T-helper 2 cell treated with Interferon-gamma antibody and Interleukin-4, amounts not matched to agents 5 μg/mL and 100 μg/mL, for 36 hours (primary cell): ENCODE measurements at regions not wholly inside any gene's neighbourhood (a gene's known extent, or its start where the extent isn't known, plus 50 kb on each side); places are given as distances from the start of the nearest gene placed in this dataset.

Experiments used
- DNase-seq: peaks from one replicate; pipeline ENCODE4 v3.0.0; 2021; ENCODE audit warnings: low spot score
- H3K27ac Mint-ChIP-seq: one replicate; pipeline ENCODE4 v1.8.0; 2021; ENCODE audit warnings: mild to moderate bottlenecking, mixed read lengths
- H3K27me3 Mint-ChIP-seq: one replicate; pipeline ENCODE4 v1.8.0; 2021; ENCODE audit warnings: low read depth, mixed read lengths
- H3K36me3 Mint-ChIP-seq: one replicate; pipeline ENCODE4 v1.8.0; 2021; ENCODE audit warnings: low read depth, mixed read lengths
- H3K4me1 Mint-ChIP-seq: one replicate; pipeline ENCODE4 v1.8.0; 2021; ENCODE audit warnings: low read depth, mixed read lengths
- H3K4me3 Mint-ChIP-seq: one replicate; pipeline ENCODE4 v1.8.0; 2022; ENCODE audit warnings: mild to moderate bottlenecking, moderate library complexity, mixed read lengths
- H3K9me3 Mint-ChIP-seq: one replicate; pipeline ENCODE4 v1.8.0; 2021; ENCODE audit warnings: mixed read lengths

GRCh38 chr2:8510519-8510918, 171.3 kb upstream of the ID2 start:
- Mint-ChIP-seq H3K4me1 (peaks cover 27% of the 10 kb centered on the region), H3K4me3 (no peak overlapping the region), H3K9me3 (peaks cover 39% of the 10 kb centered on the region)

GRCh38 chr2:8511868-8512612, 169.8 kb upstream of the ID2 start:
- Mint-ChIP-seq H3K4me1 (peaks cover 37% of the 10 kb centered on the region), H3K36me3 (peaks cover 16% of the 10 kb centered on the region), H3K27me3 (no peaks in the 10 kb centered on the region), H3K27ac (no peak overlapping the region), H3K4me3 (no peak overlapping the region), H3K9me3 (peaks cover 34% of the 10 kb centered on the region)
- no peak for DNase-seq

More at GRCh38 chr2:8510519-8510918, 171.3 kb upstream of the ID2 start:
- DNase-seq = no peak
- no peaks in the 10 kb centered on the region for H3K27me3 Mint-ChIP-seq
- peaks cover 16% of the 10 kb centered on the region for H3K36me3 Mint-ChIP-seq
- no peak overlapping the region for H3K27ac Mint-ChIP-seq

DNA sequence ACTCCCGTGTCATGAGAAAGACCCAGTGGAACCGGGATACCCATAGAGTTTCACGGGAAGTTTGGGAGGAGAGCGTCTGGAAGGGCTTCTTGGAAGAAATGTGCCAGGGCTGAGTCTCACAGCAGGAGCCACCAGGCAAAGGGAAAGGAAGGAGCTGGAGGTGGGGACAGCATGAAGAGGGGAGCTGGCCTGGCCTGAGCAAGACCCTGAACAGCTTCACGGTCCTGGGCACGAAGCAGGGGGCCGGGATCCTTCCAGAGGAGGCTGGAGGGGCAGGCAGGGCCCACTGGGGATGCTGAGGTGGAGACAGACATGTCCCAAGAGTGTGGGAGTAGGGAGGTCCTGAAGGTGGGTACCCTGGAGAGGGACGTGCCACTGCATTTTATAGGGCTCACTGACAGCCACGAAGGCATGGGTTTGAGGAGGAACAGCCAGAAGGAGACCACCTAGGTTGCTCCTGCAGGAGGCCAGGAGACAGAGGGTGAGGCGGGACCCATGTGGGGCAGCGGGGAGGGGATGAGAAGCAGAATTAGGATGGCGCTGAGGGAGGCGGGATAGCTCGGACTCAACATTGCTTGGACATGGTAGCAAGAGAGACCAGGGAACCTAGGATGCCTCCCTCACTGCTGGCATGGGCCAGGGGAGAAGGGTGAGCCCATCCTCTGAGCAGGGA, 168.1 kb upstream of the ID2 start:
- peaks cover 38% of the 10 kb centered on the region for H3K4me1 Mint-ChIP-seq
- peak overlapping the region; percentile 88 for H3K27ac Mint-ChIP-seq
- peaks cover 16% of the 10 kb centered on the region for H3K36me3 Mint-ChIP-seq
- DNase-seq = no peak
- H3K4me3 Mint-ChIP-seq = peak overlapping the region; percentile 10
- H3K9me3 Mint-ChIP-seq = peaks cover 27% of the 10 kb centered on the region
- no peaks in the 10 kb centered on the region for H3K27me3 Mint-ChIP-seq

DNA sequence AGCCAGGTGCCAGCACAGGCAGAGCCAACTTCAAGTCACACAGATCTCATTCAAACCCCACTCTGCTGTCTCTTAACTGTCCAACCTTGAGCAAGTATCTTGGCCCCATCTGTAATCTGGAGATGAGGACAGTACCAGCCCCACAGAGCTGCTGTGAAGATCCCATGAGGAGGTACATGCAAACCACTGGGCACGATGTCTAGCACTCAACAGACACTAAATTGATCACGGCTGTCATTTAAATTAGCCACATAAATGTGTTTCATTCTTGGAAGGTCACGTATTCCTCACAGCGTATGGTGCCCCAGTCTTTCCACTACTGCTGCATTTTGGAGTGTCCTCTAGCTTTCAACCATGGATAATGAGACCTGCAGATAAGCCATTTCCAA, 167.6 kb upstream of the ID2 start:
- peak overlapping the region; percentile 57 for H3K4me3 Mint-ChIP-seq
- no peaks in the 10 kb centered on the region for H3K27me3 Mint-ChIP-seq
- H3K36me3 Mint-ChIP-seq = peaks cover 16% of the 10 kb centered on the region
- peaks cover 23% of the 10 kb centered on the region for H3K9me3 Mint-ChIP-seq
- H3K4me1 Mint-ChIP-seq = peaks cover 40% of the 10 kb centered on the region
- no peak for DNase-seq
- peak overlapping the region; percentile 88 for H3K27ac Mint-ChIP-seq

GRCh38 chr2:8514796-8515758, 166.8 kb upstream of the ID2 start:
- H3K27ac Mint-ChIP-seq = peak overlapping the region; percentile 88
- peaks cover 14% of the 10 kb centered on the region for H3K36me3 Mint-ChIP-seq
- peaks cover 40% of the 10 kb centered on the region for H3K4me1 Mint-ChIP-seq
- H3K27me3 Mint-ChIP-seq = no peaks in the 10 kb centered on the region
- peak overlapping the region; percentile 57 for H3K4me3 Mint-ChIP-seq
- DNase-seq = peak; percentile 82
- H3K9me3 Mint-ChIP-seq = peaks cover 19% of the 10 kb centered on the region

DNA sequence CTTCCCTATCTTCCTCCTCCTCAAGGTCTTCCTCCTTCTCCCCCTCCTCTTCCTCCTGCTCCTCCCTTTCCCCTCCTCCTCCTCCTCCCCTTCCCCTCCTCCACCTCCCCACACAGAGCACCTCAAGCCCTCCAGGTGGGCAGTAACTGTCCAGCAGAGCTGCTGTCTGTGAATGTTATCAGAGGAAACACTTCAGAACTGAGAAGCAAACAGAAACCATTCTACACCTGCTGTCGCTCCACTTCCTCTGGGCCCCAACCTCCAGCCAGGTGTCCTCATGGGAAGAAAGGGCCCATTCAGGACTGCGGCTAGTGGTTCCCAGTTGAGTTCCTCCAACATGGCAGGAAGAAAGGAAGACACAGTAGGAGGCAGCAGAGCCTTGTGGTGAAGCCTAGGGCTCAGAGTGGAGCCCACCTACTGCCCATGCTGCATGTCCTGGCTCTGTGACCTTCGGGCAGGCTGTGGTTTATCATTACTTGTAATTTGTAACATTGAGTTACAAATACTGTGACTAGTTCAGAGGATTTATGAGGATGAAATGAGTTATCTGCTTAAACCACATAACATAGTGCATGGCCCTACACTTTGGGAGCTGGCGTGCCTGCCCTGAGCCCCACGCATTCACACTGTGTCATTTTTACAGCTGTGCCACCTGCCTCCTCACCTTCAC, 165.9 kb upstream of the ID2 start:
- Mint-ChIP-seq H3K27me3 (no peaks in the 10 kb centered on the region), H3K36me3 (peaks cover 13% of the 10 kb centered on the region), H3K4me1 (peaks cover 49% of the 10 kb centered on the region), H3K4me3 (peak overlapping the region; percentile 22), H3K9me3 (peaks cover 18% of the 10 kb centered on the region), H3K27ac (peak overlapping the region; percentile 88)
- DNase-seq = peak; percentile 10

GRCh38 chr2:8517850-8518498, 163.9 kb upstream of the ID2 start:
- peaks cover 52% of the 10 kb centered on the region for H3K4me1 Mint-ChIP-seq
- DNase-seq = no peak
- H3K27ac Mint-ChIP-seq = peak overlapping the region; percentile 7
- no peak overlapping the region for H3K4me3 Mint-ChIP-seq
- H3K36me3 Mint-ChIP-seq = peaks cover 21% of the 10 kb centered on the region
- H3K27me3 Mint-ChIP-seq = no peaks in the 10 kb centered on the region
- peaks cover 18% of the 10 kb centered on the region for H3K9me3 Mint-ChIP-seq

GRCh38 chr2:8518979-8519668, 162.7 kb upstream of the ID2 start:
- H3K27ac Mint-ChIP-seq = no peak overlapping the region
- no peak overlapping the region for H3K4me3 Mint-ChIP-seq
- H3K4me1 Mint-ChIP-seq = peaks cover 54% of the 10 kb centered on the region
- peaks cover 15% of the 10 kb centered on the region for H3K36me3 Mint-ChIP-seq
- peaks cover 12% of the 10 kb centered on the region for H3K9me3 Mint-ChIP-seq
- no peaks in the 10 kb centered on the region for H3K27me3 Mint-ChIP-seq
- no peak for DNase-seq

DNA sequence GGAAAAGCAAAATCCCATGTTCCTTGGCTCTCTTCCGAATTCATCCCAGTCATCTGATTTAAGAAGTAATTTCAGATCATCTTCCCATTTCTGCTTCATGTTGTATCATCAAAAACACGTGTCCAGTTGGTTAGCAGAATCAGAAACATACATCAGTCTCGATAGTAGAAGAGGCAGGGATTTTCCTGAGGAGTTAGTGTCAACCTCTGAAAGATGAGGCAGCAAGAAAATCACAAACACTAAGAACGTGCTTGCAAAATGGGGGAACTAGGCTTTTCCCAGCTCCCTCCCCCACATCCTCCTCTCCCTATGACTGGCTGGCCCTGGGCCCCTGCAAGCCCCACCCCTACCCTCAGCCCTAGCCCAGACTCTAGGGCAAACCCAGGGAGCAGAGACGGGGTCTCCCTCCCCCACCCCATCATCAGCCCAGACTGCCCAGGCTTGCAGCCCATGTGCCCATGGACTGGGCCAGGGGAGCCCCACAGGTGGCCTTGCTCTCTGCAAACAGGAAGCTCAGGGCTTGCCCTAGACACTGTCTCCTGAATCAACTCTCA, 161.0 kb upstream of the ID2 start:
- Mint-ChIP-seq H3K4me3 (no peak overlapping the region), H3K27me3 (no peaks in the 10 kb centered on the region), H3K4me1 (peaks cover 41% of the 10 kb centered on the region), H3K27ac (no peak overlapping the region), H3K9me3 (peaks cover 5% of the 10 kb centered on the region), H3K36me3 (peaks cover 11% of the 10 kb centered on the region)
- peak; percentile 24 for DNase-seq

DNA sequence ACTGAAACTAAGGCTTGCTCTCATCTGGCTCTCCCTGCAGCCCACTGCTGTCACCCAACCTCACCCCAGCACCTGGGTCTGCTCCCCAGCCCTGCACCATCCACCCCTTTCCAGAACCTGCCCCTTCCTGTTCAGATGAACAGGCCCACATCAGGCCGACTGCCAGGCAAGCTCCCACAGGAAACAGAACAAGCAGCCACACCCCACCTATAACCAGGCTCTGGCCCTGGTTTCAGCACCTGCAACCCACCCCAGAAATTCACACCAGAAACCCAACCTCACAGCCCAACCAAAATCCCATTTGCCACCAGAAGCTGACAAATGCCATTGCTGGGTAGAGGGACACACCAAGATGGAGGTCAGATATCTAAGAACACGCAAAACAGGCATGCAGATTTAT, 159.2 kb upstream of the ID2 start:
- Mint-ChIP-seq H3K27me3 (no peaks in the 10 kb centered on the region), H3K4me3 (peak overlapping the region; percentile 33), H3K4me1 (peaks cover 37% of the 10 kb centered on the region), H3K9me3 (peaks cover 5% of the 10 kb centered on the region), H3K27ac (peak overlapping the region; percentile 74), H3K36me3 (peaks cover 11% of the 10 kb centered on the region)
- no peak for DNase-seq

DNA sequence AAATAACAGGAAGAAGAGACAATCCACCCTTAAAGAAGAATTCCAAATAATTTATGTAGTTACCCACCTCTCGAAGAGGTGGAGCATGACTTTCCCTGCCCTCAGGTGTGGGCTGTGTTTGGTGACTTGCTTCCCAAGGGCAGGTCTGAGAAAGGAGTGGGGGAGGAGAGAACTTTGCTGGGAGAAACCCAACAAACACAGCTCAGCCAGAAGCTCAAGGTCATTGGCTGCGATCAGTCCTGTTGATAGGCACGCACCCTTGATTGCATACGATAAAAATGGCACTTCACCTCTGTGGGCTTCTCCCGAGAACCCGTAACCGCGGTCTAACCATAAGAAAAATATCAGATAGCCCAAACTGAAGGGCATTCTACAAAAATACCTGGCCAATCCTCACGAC, 157.5 kb upstream of the ID2 start:
- no peak overlapping the region for H3K4me3 Mint-ChIP-seq
- no peak for DNase-seq
- H3K36me3 Mint-ChIP-seq = peaks cover 11% of the 10 kb centered on the region
- H3K27me3 Mint-ChIP-seq = peaks cover 3% of the 10 kb centered on the region
- H3K27ac Mint-ChIP-seq = no peak overlapping the region
- peaks cover 5% of the 10 kb centered on the region for H3K9me3 Mint-ChIP-seq
- peaks cover 35% of the 10 kb centered on the region for H3K4me1 Mint-ChIP-seq

DNA sequence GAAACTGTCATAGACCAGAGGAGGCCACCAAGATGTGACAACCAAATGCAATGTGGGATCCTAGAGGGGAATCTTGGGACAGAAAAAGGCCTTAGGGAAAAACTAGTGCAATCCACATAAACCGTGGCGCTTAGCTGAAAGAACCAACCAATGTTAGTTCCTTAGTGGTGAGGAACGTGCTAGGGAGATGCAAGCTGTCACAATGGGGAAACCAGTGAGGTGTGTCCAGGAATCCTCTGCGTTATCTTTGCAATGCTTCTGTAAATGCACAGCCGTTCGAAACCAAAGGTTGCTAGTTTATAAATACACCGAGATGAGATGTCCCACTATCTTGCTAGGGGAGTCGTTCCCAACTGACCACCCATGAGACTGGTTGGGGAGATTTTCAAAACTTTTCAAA, 157.0 kb upstream of the ID2 start:
- H3K9me3 Mint-ChIP-seq = peaks cover 7% of the 10 kb centered on the region
- peaks cover 3% of the 10 kb centered on the region for H3K27me3 Mint-ChIP-seq
- no peak overlapping the region for H3K27ac Mint-ChIP-seq
- no peak overlapping the region for H3K4me3 Mint-ChIP-seq
- peaks cover 38% of the 10 kb centered on the region for H3K4me1 Mint-ChIP-seq
- peaks cover 14% of the 10 kb centered on the region for H3K36me3 Mint-ChIP-seq
- DNase-seq = no peak
